Neuronal stem cell (in vitro differentiated cells): ENCODE measurements at regions not wholly inside any gene's neighbourhood (a gene's known extent, or its start where the extent isn't known, plus 50 kb on each side); places are given as distances from the start of the nearest gene placed in this dataset.

Source experiments
- DNase-seq: peaks from one replicate; pipeline ENCODE4 v3.0.0-alpha.2; 2013; ENCODE audit warnings: low spot score
- H2AFZ ChIP-seq: one replicate; pipeline ENCODE4 v1.6.1; 2013; ENCODE audit warnings: mild to moderate bottlenecking, low read length, inconsistent platforms
- H2AK5ac ChIP-seq: 2 replicates; pipeline ENCODE4 v1.6.1; 2013; ENCODE audit warnings: low read depth, mild to moderate bottlenecking, inconsistent platforms, low read length, moderate library complexity, mixed read lengths
- H2BK120ac ChIP-seq: 2 replicates; pipeline ENCODE4 v1.6.1; 2013; ENCODE audit warnings: low read depth, mild to moderate bottlenecking, inconsistent platforms, low read length, moderate library complexity, mixed read lengths
- H2BK12ac ChIP-seq: one replicate; pipeline ENCODE4 v1.6.1; 2013; ENCODE audit warnings: low read length, inconsistent platforms
- H2BK15ac ChIP-seq: 2 replicates; pipeline ENCODE4 v1.6.1; 2013; ENCODE audit warnings: mild to moderate bottlenecking, low read length, inconsistent platforms, mixed read lengths
- H2BK5ac ChIP-seq: one replicate; pipeline ENCODE4 v1.6.1; 2013; ENCODE audit warnings: inconsistent platforms, mild to moderate bottlenecking, low read length, moderate library complexity
- H3K14ac ChIP-seq: one replicate; pipeline ENCODE4 v1.6.1; 2013; ENCODE audit warnings: low read length, inconsistent platforms
- H3K18ac ChIP-seq: 2 replicates; pipeline ENCODE4 v1.6.1; 2013; ENCODE audit warnings: low read length, inconsistent platforms
- H3K23ac ChIP-seq: 2 replicates; pipeline ENCODE4 v1.6.1; 2013; ENCODE audit warnings: low read depth, mild to moderate bottlenecking, mixed read lengths, low read length, inconsistent platforms; ENCODE audit not compliant: poor library complexity
- H3K27ac ChIP-seq: replicated peaks from 3 replicates; pipeline ENCODE4 v1.5.1; 2013; ENCODE audit warnings: low read length, inconsistent platforms
- H3K27me3 ChIP-seq, 3 experiments: 2 replicates each; pipeline ENCODE4 v1.6.1; 2013; ENCODE audit warnings: low read length in 3 of 3, mild to moderate bottlenecking in 2 of 3, inconsistent platforms in 1 of 3, low read depth in 1 of 3, mixed read lengths in 1 of 3, moderate library complexity in 1 of 3; ENCODE audit not compliant: control insufficient read depth in 3 of 3, insufficient read depth in 3 of 3
- H3K36me3 ChIP-seq, 2 donors: replicated peaks in 1 of 2; 2 replicates each; pipeline ENCODE4 v1.6.1; 2013; ENCODE audit warnings: low read length in 2 of 2; ENCODE audit not compliant: control insufficient read depth in 2 of 2, insufficient read depth in 2 of 2
- H3K4ac ChIP-seq: 2 replicates; pipeline ENCODE4 v1.6.1; 2013; ENCODE audit warnings: inconsistent platforms, mild to moderate bottlenecking, low read length, moderate library complexity
- H3K4me1 ChIP-seq, 2 donors: 1 replicate in 1 of 2; 2 replicates in 1 of 2; pipeline ENCODE4 v1.6.1; 2013; ENCODE audit warnings: low read length in 2 of 2, low read depth in 1 of 2; ENCODE audit not compliant: control insufficient read depth in 2 of 2, insufficient read depth in 1 of 2
- H3K4me2 ChIP-seq: one replicate; pipeline ENCODE4 v1.6.1; 2013; ENCODE audit warnings: mild to moderate bottlenecking, low read length, inconsistent platforms; ENCODE audit not compliant: insufficient read depth, poor library complexity, severe bottlenecking
- H3K4me3 ChIP-seq, 2 donors: 2 replicates each; pipeline ENCODE4 v1.5.1; 2013; ENCODE audit warnings: low read length in 2 of 2, mild to moderate bottlenecking in 2 of 2, inconsistent platforms in 1 of 2, moderate library complexity in 1 of 2
- H3K79me1 ChIP-seq: one replicate; pipeline ENCODE4 v1.6.1; 2013; ENCODE audit warnings: low read depth, mild to moderate bottlenecking, inconsistent platforms, low read length, moderate library complexity
- H3K9ac ChIP-seq: one replicate; pipeline ENCODE4 v1.6.1; 2013; ENCODE audit warnings: mild to moderate bottlenecking, low read depth, low read length, inconsistent platforms; ENCODE audit not compliant: poor library complexity
- H3K9me3 ChIP-seq, 2 donors: replicated peaks in 1 of 2; 2 replicates each; pipeline versions ENCODE3 to v1.6.1; 2013; ENCODE audit warnings: low read length in 2 of 2, mild to moderate bottlenecking in 2 of 2, inconsistent platforms in 1 of 2, low read depth in 1 of 2, mixed read lengths in 1 of 2, moderate library complexity in 1 of 2; ENCODE audit not compliant: control insufficient read depth in 2 of 2, insufficient read depth in 1 of 2
- H4K8ac ChIP-seq: one replicate; pipeline ENCODE4 v1.6.1; 2013; ENCODE audit warnings: low read depth, mild to moderate bottlenecking, inconsistent platforms, low read length, moderate library complexity
- H4K91ac ChIP-seq: one replicate; pipeline ENCODE4 v1.6.1; 2013; ENCODE audit warnings: low read length, low read depth, mild to moderate bottlenecking, inconsistent platforms; ENCODE audit not compliant: poor library complexity
- WGBS, 2 donors: extraction: QIAGEN DNeasy Blood & Tissue Kit; methylation state at CpG; one replicate each; pipeline ENCODE4 v1.1.7; 2013; ENCODE audit warnings: missing lambda C conversion rate in 2 of 2, mixed read lengths in 1 of 2; ENCODE audit not compliant: insufficient read length in 2 of 2, insufficient replicate concordance in 1 of 2; ENCODE audit errors: extremely low coverage in 2 of 2; 5-methylcytosine and 5-hydroxymethylcytosine counted together

GRCh38 chr6:103184776-103185175 is 1674.9 kb downstream of the HACE1 start:
- Histone ChIP-seq H3K4me2 (no peak overlapping the region), H2BK5ac (no peak overlapping the region), H3K4ac (no peak overlapping the region), H2BK15ac (no peak overlapping the region), H2AFZ (no peak overlapping the region), H3K18ac (peak overlapping the region; percentile 27), H4K91ac (no peak overlapping the region), H3K27ac (no peak overlapping the region), H2AK5ac (no peak overlapping the region), H3K27me3 (no peaks in the 10 kb centered on the region), H3K4me3 (peak overlapping the region in 1 of 2 donors; percentile 20), H3K23ac (peak overlapping the region; percentile 8), H2BK120ac (no peak overlapping the region), H4K8ac (no peak overlapping the region), H3K36me3 (no peaks in the 10 kb centered on the region), H3K4me1 (no peaks in the 10 kb centered on the region), H3K9ac (no peak overlapping the region), H3K79me1 (no peaks in the 10 kb centered on the region), H3K14ac (no peak overlapping the region), H3K9me3 (no peaks in the 10 kb centered on the region), H2BK12ac (no peak overlapping the region)
- no CpG with 5 or more reads among the region's 3 CpGs for WGBS, 2 donors
- DNase-seq, result no peak

- Histone ChIP-seq H3K4me1 (no peaks in the 10 kb centered on the region), H3K4ac (no peak overlapping the region), H3K9ac (no peak overlapping the region), H2BK15ac (no peak overlapping the region), H4K91ac (no peak overlapping the region), H3K4me3 (peak overlapping the region in 1 of 2 donors; percentile 30), H3K18ac (no peak overlapping the region), H3K4me2 (no peak overlapping the region), H3K9me3 (no peaks in the 10 kb centered on the region), H2AFZ (no peak overlapping the region), H2BK12ac (no peak overlapping the region), H3K36me3 (no peaks in the 10 kb centered on the region), H2AK5ac (no peak overlapping the region), H2BK120ac (no peak overlapping the region), H3K79me1 (no peaks in the 10 kb centered on the region), H3K14ac (no peak overlapping the region), H4K8ac (no peak overlapping the region), H2BK5ac (no peak overlapping the region), H3K23ac (no peak overlapping the region), H3K27ac (no peak overlapping the region), H3K27me3 (no peaks in the 10 kb centered on the region)
- peak; percentile 15 for DNase-seq
- no CpG with 5 or more reads among the region's 3 CpGs for WGBS, 2 donors
These were observed 1675.8 kb downstream of the HACE1 start for GRCh38 chr6:103183831-103184411.

GRCh38 chr6:103178193-103178592 is 1681.5 kb downstream of the HACE1 start:
- Histone ChIP-seq H3K27me3 (no peaks in the 10 kb centered on the region), H4K8ac (no peak overlapping the region), H3K4me3 (no peak overlapping the region), H2AFZ (no peak overlapping the region), H2BK5ac (no peak overlapping the region), H3K9me3 (no peaks in the 10 kb centered on the region), H3K4me2 (no peak overlapping the region), H3K18ac (no peak overlapping the region), H2AK5ac (no peak overlapping the region), H3K23ac (no peak overlapping the region), H2BK120ac (no peak overlapping the region), H2BK15ac (no peak overlapping the region), H3K36me3 (no peaks in the 10 kb centered on the region), H3K27ac (no peak overlapping the region), H3K4ac (no peak overlapping the region), H3K4me1 (no peaks in the 10 kb centered on the region), H3K14ac (no peak overlapping the region), H4K91ac (no peak overlapping the region), H3K9ac (no peak overlapping the region), H3K79me1 (no peaks in the 10 kb centered on the region), H2BK12ac (no peak overlapping the region)
- WGBS, 2 donors, result no CpG with 5 or more reads among the region's 1 CpG
- no peak for DNase-seq

- no peak overlapping the region for H2AK5ac ChIP-seq
- no peak overlapping the region for H3K27ac ChIP-seq
- no peak overlapping the region for H3K18ac ChIP-seq
- no peaks in the 10 kb centered on the region for H3K27me3 ChIP-seq
- H3K4me1 ChIP-seq, result no peaks in the 10 kb centered on the region
- WGBS, 2 donors, result no CpG with 5 or more reads among the region's 1 CpG
- H4K91ac ChIP-seq, result no peak overlapping the region
- H3K4me3 ChIP-seq, result no peak overlapping the region
- no peak overlapping the region for H3K14ac ChIP-seq
- DNase-seq, result no peak
- no peaks in the 10 kb centered on the region for H3K79me1 ChIP-seq
- H3K9me3 ChIP-seq, result no peaks in the 10 kb centered on the region
- H2BK15ac ChIP-seq, result no peak overlapping the region
- no peak overlapping the region for H2BK120ac ChIP-seq
- H3K23ac ChIP-seq, result no peak overlapping the region
- no peaks in the 10 kb centered on the region for H3K36me3 ChIP-seq
- no peak overlapping the region for H2BK5ac ChIP-seq
- H2BK12ac ChIP-seq, result no peak overlapping the region
- no peak overlapping the region for H3K4ac ChIP-seq
- no peak overlapping the region for H3K9ac ChIP-seq
- no peak overlapping the region for H4K8ac ChIP-seq
- no peak overlapping the region for H2AFZ ChIP-seq
- no peak overlapping the region for H3K4me2 ChIP-seq
These were observed 1681.9 kb downstream of the HACE1 start for GRCh38 chr6:103177791-103178190.
